Skin of body (tissue), 1 donor: ENCODE measurements at regions not wholly inside any gene's neighbourhood (a gene's known extent, or its start where the extent isn't known, plus 50 kb on each side); places are given as distances from the start of the nearest gene placed in this dataset.
"Not testable (repeated sequence)": the region's sequence is repeated elsewhere in the genome, so short reads cannot be mapped to it uniquely, and the experiment has no call there.

Experiments
- DNase-seq: peaks from one replicate; lab custom pipeline; 2025; lab: John Stamatoyannopoulos, UW

DNA sequence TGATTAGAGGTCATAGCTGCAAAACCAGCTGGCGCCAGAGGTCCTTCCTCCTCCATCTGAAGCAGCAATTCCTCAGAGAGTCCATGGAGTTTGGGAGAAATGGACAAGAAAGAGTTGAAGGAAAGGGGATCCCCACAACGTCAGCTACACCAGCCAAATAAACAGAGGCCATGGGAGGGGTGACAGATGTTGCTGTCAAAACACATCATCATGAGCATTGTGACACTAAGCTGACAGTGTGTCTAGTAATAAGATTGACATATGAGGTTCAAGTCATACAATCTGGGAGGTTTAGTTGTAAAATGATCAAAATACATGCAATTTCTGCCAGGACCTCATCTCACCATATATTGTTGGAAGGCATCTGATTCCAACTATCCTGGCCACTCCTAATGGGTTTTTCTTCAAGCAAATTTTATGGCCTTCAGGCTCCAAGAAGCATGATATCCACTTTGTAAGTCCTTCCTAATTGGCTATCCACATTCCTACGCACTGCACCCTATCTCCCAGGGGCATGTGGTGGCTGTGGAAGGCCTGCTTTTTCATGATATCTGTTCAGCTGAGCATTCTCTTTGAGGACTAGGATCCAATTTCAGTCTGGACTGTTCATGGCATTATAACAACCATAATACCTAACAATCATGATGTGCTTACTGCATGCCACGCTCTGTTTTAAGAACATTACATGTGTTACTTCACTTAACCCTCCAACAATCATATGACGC is 335.0 kb upstream of the ID2 start:
- no peak for DNase-seq

DNA sequence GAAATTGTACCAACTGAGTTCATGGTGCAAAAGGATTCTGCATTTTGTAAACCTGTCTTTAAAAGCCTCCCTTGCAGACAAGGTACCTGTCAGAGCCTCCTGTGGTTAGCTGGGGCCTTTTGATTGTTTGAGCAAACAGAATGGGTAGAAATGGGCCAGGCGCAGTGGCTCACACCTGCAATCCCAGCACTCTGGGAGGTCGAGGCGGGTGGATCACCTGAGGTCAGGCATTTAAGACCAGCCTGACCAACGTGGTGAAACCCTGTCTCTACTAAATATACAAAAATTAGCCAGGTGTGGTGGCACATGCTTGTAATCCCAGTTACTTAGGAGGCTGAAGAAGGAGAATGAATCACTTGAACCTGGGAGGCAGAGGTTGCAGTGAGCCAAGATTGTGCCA is 332.9 kb upstream of the ID2 start:
- DNase-seq = not testable (repeated sequence)

DNA sequence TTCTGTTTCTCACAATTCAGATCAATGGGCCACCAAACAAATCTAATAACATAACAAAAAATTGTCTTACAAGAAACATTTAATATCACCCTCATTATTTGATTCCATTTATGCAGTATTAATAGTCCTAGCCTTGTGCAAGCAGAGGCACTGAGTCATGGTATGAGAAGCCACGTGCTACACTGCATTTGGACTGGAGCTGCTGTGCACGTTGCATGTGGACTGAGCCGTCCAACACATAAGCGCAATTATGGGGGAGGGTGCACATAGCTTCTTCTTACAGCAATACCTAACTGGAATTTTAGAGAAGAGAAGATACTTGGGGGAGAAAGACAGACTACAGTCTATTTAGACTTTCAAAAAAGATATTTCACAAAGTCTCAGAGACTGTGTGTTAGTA is 329.6 kb upstream of the ID2 start:
- no peak for DNase-seq

DNA sequence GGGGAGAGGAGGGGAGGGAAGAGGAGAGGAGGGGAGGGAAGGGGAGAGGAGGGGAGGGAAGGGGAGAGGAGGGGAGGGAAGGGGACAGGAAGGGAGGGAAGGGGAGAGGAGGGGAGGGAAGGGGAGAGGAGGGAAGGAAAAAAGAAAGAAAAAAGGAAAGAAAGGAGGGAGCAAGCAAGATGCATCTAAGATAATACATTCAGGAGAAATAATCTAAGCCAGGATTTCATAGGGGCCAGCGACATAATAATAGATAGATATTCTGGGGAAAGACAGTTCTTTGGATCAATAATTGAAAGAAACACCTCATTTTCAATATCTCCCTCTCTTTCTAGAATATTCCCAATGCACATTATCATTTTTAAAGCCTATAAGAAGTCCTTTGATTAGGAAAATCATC is 328.9 kb upstream of the ID2 start:
- DNase-seq = no peak

DNA sequence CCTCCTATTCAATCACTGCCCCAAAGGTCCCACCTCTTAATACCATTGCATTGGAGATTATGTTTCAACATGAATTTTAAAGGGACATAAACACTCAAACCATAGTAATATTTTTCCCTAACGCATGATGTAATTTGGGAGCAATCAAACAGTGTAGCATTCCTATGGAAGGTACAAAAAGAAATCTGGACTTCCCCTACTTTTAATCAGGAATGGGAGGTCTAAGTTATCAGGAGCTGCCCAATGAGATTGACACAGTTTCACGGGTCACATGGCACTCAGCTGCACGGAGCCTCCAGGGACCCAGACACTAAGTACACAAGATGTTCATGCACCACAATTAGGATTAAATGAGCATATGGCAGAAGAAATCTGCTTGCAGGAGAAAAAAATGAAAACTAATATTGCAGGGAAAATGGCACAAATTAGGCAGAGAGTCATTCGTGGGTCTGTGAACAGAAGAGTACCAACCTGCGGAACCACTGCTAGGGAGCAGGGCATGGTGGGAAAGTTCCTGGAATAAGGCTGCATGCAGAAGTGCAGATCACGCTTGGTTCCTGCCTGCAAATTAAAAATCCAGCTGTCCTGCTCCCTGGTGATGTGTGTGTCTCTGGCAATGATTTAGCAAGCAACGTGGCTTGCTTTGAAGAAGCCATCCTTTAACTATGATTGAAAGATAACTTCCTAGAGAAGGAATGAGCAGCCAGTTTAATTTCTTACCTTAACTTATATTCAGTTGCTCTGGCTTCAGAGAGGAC is 326.6 kb upstream of the ID2 start:
- DNase-seq = peak; percentile 21

DNA sequence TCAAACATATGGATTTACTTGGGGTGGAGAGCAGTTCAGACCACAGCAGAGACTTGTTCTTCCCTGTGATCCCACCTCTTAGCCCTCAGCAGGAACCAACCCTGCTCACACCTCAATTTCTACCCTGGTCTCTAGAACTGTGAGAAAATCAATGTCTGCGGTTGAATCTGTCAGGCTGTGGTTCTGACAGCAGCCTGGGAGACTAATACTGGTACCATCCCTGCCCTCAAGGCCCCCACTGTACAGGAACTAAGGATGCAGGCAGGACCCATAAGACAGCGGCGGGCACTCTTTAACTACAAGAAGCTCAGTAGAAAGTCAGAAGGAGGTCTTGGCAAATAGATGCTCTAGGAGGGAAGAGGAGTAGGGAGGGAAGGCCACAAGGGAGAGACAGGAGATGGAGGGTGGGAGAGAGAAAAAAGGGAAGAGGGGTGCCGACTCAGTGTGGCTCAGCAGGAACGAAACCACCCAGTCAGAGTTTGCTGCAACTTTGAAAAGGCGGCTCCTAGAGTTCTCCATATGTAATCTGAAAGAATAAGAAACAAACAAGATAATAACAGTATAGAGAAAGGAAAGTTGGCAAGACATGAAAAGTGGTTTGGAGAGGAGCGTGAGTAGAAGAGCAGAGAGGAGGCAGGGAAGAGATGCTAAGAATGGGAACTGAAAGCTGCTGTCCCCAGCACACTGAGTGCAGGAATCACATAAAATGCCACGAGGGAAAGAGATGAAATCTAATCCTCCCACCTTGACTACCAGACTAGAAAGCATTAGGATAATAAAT is 323.9 kb upstream of the ID2 start:
- no peak for DNase-seq

DNA sequence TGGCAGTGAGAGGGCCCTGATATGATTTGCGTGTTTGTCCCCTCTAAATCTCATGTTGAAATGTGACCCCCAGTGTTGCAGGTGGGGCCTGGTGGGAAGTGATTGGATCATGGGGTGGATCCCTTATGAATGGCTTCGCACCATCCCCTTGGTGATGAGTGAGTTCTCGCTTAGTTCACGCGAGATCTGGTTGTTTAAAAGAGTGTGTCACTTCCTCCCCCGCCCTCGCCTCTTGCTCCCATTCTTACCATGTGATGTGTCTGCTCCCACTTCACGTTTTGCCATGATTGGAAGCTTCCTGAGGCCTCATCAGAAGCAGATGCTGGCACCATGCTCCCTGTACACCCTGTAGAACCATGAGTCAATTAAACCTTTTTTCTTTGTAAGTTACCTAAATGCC is 319.9 kb upstream of the ID2 start:
- DNase-seq = no peak

DNA sequence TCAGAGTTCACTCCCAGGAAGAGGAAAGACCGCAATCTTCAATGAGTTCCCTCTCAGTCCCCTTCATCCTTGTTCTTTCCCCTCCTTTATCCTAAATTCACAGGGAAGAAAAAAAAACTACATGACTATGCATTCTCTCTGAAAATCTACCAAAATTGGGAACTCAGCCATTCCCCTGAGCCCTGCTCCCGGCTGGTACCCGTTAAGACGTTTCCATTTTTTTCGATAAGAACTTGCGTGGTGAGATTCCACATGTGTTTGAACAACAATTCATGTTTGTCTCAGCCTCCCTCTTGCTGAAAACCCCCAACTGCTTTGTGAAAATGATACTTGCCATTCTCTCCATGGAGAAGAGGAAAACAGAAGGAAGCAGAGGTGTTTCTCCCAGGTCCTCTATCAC is 318.7 kb upstream of the ID2 start:
- peak; percentile 6 for DNase-seq

DNA sequence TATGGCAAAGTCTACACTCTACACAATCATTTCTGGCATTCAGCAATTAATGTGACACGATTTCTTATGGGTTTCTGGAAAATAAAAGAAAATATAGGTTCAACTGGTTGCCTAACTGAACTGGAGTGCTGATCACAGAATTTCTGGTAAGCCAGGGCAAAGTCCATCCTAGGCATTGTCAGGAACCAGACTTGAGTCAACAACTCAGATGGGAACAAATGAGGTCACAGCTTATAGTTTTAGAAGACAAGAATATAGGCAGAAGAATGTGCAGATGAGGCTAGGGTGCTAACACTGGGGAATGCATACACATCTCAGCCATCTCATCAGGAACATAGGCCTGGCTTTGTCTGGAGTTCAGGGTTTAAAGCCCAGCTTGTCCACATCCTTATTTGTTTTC is 317.2 kb upstream of the ID2 start:
- no peak for DNase-seq

DNA sequence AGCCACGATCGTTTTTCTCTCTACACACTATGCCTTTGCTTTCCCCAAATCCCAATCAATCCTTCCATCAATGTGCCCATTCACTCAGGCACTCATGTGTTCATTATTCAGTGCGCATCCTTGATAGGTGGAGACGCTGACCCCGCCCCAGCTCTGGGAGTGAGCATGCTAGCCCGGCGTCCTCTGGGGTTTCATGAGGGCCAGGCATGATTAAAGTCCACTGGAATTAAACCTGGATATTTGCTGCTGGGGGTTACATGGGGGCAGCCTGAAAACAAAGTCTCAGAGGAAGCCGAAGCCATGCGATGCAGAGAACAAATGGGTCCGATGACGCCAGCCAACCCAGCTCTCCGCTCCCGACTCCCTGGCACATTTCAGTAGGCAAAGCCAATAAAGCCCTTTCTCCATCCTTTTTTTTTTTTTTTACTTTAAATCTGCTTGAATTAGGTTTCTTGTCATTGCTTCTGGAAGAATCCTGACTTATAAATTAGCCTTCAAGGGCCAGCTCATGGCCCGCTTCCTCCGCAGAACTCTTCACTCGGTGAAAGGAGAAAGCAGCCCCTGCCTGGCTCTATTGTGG is 316.4 kb upstream of the ID2 start:
- no peak for DNase-seq

DNA sequence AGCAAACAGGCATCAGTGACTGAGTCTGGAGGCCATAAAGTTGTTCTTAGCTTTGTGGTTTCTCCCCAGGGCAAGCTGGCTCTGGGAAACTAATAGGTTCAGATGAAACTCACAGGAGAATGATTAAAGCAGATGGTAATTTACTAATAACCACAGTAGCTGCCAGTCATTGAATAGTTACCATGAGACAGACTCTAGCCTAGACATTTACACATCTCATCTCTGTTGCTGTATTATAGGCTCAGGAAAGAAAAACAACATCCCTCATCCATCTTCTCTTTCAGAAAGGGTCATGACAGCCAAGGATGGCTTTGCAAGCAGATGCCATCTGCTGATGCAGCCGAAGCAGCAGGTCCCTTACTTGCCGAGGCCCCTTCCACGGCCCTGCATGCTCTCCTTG is 314.0 kb upstream of the ID2 start:
- no peak for DNase-seq

DNA sequence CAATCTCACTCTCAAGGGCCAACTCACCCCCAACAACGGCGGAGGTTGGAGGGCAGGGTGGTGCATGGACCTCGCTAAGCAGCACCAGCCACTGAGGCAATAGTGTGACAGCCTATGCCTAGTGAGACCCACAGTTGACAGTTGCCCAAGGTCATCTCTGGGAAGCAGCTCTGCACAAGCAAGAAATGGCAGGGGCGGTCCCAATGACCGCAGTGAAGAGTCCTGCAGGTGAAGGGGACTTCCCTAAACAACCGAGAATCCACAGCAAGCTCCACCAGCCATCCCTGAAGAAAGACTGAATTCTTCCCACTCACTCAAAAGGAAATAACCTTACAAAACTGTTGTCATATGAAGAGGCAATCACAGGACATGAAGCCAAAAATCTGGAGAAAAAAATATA is 313.4 kb upstream of the ID2 start:
- no peak for DNase-seq

DNA sequence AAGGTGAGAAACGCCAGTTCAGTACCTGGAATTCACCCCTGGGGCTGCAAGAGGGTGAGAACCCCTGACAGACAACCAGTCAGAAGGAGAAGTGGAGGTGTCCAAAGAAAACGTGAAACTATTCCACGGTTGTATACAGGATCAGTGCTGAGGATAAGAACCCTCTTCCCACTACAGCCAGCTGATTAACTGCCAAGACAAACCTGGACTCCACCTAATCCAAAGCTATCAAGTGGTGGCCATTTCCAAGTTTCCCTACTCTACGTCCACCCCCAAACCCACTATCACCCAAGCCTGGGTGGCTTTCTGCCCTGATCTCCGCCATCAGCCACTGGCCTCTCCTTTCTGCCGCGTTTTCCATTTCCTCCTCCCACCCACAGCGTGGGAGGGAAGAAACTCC is 312.3 kb upstream of the ID2 start:
- DNase-seq = no peak

DNA sequence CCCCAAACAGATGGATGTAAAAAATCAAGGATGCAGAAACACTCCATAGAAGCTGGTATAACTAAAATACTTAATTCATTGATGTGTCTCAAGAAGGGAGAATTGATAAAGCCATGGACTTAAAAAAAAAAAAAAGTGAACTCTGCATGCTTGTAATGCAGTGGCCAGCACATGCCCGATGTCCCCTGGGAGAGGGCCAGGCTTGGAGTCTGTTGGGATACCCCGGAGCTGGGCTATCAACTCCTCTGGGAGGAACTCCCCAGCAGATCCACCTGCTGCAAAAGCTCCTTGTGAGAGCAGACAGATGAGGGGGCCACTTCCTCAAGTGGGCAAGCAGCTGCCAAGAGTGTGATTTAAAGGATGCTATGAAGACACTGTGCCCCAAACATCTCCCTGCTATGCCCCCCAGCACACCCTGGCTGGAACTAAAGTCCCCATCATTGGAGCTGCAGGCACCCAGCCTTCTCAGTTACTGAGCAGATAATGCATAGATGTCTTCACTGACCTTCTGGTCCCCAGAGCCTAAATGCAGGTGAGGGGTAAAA is 311.5 kb upstream of the ID2 start:
- DNase-seq = no peak

DNA sequence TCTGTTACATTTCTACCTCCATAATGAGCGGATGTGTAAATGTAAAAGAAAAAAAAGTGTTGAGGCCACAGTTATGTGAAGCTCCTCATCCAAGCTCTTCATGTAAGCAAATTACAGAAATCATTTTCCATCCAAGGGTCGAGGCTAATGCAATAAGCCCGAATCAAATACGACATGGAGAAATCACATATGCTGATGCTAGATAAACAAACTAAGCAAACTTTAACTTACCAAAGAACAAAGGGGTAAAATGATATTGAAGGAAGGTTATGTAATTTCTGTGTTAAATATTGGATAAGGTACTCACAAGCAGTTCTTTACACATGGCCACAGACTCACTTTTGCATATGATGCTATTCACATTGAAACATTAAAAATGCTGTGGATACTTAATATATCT is 310.2 kb upstream of the ID2 start:
- DNase-seq = no peak

DNA sequence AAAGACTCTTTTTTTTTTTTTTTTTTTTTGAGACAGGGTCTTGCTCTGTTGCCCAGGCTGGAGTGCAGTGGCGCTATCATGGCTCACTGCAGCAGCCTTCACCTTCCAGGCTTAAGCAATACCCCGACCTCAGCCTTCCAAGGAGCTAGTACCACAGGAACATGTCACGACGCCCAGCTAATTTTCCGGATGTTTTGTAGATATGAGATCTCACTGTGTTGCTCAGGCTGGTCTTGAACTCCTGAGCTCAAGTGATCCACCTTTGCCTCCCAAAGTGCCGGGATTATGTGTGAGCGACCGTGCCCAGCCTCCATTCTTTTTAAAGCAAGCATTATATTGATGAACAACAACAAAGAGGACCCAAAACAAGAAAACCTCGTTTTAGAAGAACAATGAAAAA is 307.1 kb upstream of the ID2 start:
- no peak for DNase-seq

DNA sequence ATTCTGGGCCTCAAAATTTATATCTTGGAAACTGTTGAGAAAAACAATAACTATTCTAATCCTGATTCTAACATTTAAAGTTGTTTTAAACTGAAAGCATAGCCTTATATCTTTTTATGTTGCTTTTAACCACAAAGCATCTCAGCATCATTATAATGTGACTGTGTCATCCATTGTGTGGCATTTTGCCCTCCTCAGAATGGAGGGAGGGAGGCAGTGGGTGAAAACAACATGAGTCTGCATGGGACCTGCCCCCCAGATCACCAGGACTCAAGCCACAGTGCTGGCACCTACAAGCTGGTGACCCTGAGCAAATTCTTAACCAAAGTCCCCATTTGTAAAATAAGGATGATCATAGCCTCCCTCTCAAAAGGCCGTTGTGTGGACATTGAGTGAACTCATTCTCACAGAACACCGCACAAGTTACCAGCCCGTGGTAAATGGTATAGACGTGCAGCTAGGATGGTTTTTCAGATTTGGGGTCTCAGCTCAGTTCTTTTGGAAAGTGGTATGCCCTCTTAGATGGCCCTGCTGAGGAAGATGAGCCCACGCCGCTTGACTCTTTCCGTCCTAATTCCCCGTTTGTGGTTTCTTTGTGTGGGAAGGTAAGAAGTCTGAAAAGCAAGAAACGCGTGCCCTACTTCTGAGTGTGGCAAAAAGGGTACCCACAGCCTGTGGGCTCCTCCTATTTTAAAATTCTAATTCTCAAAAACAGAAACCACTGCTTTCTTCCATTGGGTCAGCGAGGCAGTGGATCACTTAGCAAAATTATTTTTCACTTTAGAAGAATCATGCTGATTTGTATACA is 305.0 kb upstream of the ID2 start:
- DNase-seq = no peak

DNA sequence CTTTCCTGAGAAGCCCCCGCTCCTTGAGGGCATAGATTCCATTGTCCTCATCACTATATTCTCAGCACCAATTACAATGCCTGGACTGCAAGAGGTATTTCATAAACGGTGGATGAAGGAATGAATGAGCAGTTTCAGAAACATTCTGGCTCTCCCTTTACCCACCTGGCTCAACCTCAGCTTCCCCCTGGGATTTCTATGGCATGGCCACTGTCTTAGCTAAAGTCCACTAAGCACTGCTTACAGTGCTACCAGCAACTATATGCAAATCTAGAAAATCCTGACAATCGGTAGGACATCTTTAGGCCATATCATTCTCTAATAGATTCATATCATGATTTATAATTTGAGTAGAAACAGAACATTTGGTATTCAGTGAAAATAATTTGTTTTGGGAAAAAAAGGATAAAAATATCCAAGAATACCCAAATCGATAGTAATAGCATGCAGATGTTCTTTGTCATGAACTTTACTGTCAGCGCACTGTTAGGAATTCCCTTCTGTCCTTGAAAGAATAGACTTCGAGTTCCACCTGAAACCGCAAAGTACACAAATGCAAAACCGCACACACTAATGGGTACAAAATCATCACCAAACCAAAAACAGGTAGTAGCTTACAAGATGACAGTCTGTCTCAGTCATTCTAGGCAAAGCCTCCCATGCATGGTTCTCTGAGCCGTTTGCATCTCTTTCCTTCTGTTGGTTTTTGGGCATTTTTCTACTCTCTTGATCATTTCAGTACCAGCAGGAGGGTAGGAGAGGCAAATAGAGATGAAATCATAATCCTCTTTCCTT is 303.6 kb upstream of the ID2 start:
- DNase-seq = no peak

DNA sequence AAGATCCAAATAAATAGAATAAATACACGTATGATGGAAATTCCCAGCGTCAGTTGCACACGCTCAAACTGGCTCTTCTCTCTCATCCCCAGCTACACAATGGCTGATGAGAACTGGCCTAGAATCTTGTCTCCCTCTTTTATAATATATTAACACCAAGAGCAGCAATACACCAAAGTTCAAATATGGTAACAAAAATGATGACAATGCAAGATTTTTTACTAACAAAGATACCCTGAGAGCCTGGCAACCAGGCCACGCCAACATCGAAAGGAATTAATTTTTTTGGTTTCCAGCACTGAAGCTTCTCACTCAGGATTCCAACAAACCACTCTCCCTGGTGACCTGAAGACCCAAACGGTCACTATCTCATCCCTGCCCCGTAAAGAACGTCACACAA is 302.7 kb upstream of the ID2 start:
- no peak for DNase-seq

DNA sequence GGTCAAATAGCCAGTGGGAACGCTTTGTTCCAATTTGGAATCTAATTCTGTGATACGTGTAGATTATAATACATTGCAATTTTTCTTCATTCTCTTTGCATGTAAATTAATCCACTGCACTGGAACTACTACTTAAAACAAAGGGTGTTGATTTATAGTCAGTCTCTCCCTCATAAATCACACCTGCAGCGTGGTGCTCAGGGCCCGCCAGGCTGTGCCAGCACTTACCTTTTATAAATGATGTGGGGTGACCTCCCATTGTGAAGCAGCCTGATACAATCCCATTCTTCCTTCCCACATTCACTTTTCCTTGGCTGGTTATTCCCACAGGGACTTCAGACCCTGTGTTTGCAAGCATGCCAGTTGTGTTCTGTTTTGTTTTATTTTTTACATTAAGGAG is 302.3 kb upstream of the ID2 start:
- DNase-seq = no peak
